ENCODE measurements at regions not wholly inside any gene's neighbourhood (a gene's known extent, or its start where the extent isn't known, plus 50 kb on each side); places are given as distances from the start of the nearest gene placed in this dataset.

- Histone ChIP-seq H3K4me3 (no peak overlapping the region), H3K27ac (no peak overlapping the region), H3K4me2 (no peak overlapping the region), H3K4me1 (peaks cover 8% of the 10 kb centered on the region), H3K9me3 (peaks cover 11% of the 10 kb centered on the region; the same call in 2 of the 3 replicates)
- ChIA-PET POLR2A (no interaction called here), CTCF (no interaction called here)
- TF ChIP-seq E2F6 (IDR thresholded peaks at IDR 0.05; ENCODE audit: borderline replicate concordance, low read depth) = no peak
- no peak for TF ChIP-seq CTCF (IDR thresholded peaks at IDR 0.05)
- no peak for TF ChIP-seq HDAC2 (IDR thresholded peaks at IDR 0.05)
- no peak for TF ChIP-seq NR3C1 (IDR thresholded peaks at IDR 0.05)
- no peak for TF ChIP-seq EHF (CRISPR knock-in tag; IDR thresholded peaks at IDR 0.05)
- no peak for TF ChIP-seq FOXS1 (CRISPR knock-in tag; IDR thresholded peaks at IDR 0.05)
- ATAC-seq (no peak), FAIRE-seq (no peak), DNase-seq (ENCODE audit: low read depth in 1 of 2, low spot score in 1 of 2) (no peak)
- WGBS (ENCODE audit: missing lambda C conversion rate) = 89% methylated on average over 1 of the region's 1 CpG
Observed at GRCh38 chr5:128020012-128020411, 63.6 kb upstream of the SLC12A2 start.

GRCh38 chr5:128021411-128021810, 62.2 kb upstream of the SLC12A2 start:
- ChIA-PET POLR2A (no interaction called here), CTCF (interaction anchor here (0.6 to 1.4 kb wide), 3 partner anchors 34 to 178 kb away, joined by 3 read pairs; no protein-coding TSS in a partner anchor)
- peaks cover under 1% of the 10 kb centered on the region; the same call in 1 of the 3 replicates for H3K4me1 ChIP-seq
- 94% methylated on average over 1 of the region's 1 CpG for WGBS (ENCODE audit: missing lambda C conversion rate)
- FAIRE-seq (no peak), ATAC-seq (no peak), DNase-seq (ENCODE audit: low read depth in 1 of 2, low spot score in 1 of 2) (no peak)
- no peak overlapping the region for H3K4me3 ChIP-seq
- peaks cover 11% of the 10 kb centered on the region; the same call in 2 of the 3 replicates for H3K9me3 ChIP-seq
- H3K27ac ChIP-seq = no peak overlapping the region
- no peak overlapping the region for H3K4me2 ChIP-seq
- TF ChIP-seq SMC3 (IDR thresholded peaks at IDR 0.05) = no peak
- no peak for TF ChIP-seq NPAS2 (CRISPR knock-in tag; IDR thresholded peaks at IDR 0.05; ENCODE audit: borderline replicate concordance)
- TF ChIP-seq CHD2 (IDR thresholded peaks at IDR 0.05; ENCODE audit: low read length, partially characterized antibody) = no peak
- no peak for TF ChIP-seq HEYL (CRISPR knock-in tag; IDR thresholded peaks at IDR 0.05)
- no peak for TF ChIP-seq HOXB13 (CRISPR knock-in tag; IDR thresholded peaks at IDR 0.05; ENCODE audit: low read depth)
- no peak for TF ChIP-seq PHF8 (IDR thresholded peaks at IDR 0.05; ENCODE audit: borderline replicate concordance, low read depth)
- no peak for TF ChIP-seq MAX (IDR thresholded peaks at IDR 0.05)
- no peak for TF ChIP-seq FOSL2 (IDR thresholded peaks at IDR 0.05)
- no peak for TF ChIP-seq FOSL2 (CRISPR knock-in tag; IDR thresholded peaks at IDR 0.05)
- no peak for TF ChIP-seq CTCF (IDR thresholded peaks at IDR 0.05)
- no peak for TF ChIP-seq FOSB (CRISPR knock-in tag; IDR thresholded peaks at IDR 0.05)
- no peak for TF ChIP-seq HOXA7 (CRISPR knock-in tag; IDR thresholded peaks at IDR 0.05)
- no peak for TF ChIP-seq TFCP2L1 (CRISPR knock-in tag; IDR thresholded peaks at IDR 0.05)
